BLaER1 (cell line): ENCODE measurements at regions not wholly inside any gene's neighbourhood (a gene's known extent, or its start where the extent isn't known, plus 50 kb on each side); places are given as distances from the start of the nearest gene placed in this dataset.

Experiments
- H3K27ac ChIP-seq: shearing (Covaris generic); formaldehyde crosslinking; 2 replicates; pipeline ENCODE4 v1.8.1; 2022
- H3K27me3 ChIP-seq: shearing (Covaris generic); formaldehyde crosslinking; 2 replicates; pipeline ENCODE4 v1.8.1; 2022
- H3K36me3 ChIP-seq: shearing (Covaris generic); formaldehyde crosslinking; 2 replicates; pipeline ENCODE4 v1.8.1; 2022
- H3K4me1 ChIP-seq: shearing (Covaris generic); formaldehyde crosslinking; 2 replicates; pipeline ENCODE4 v1.8.1; 2022
- H3K4me2 ChIP-seq: shearing (Covaris generic); formaldehyde crosslinking; 2 replicates; pipeline ENCODE4 v1.8.1; 2022
- H3K4me3 ChIP-seq: shearing (Covaris generic); formaldehyde crosslinking; 2 replicates; pipeline ENCODE4 v1.8.1; 2022
- H3K9ac ChIP-seq: shearing (Covaris generic); formaldehyde crosslinking; 2 replicates; pipeline ENCODE4 v1.8.1; 2022
- H3K9me3 ChIP-seq: shearing (Covaris generic); formaldehyde crosslinking; 2 replicates; pipeline ENCODE4 v1.8.1; 2022
- H4K20me1 ChIP-seq: shearing (Covaris generic); formaldehyde crosslinking; 2 replicates; pipeline ENCODE4 v1.8.1; 2022
- Cebpa-rat ChIP-seq: shearing (Covaris generic); IDR thresholded peaks from 2 replicates; pipeline ENCODE4 v1.8.1; 2022

DNA sequence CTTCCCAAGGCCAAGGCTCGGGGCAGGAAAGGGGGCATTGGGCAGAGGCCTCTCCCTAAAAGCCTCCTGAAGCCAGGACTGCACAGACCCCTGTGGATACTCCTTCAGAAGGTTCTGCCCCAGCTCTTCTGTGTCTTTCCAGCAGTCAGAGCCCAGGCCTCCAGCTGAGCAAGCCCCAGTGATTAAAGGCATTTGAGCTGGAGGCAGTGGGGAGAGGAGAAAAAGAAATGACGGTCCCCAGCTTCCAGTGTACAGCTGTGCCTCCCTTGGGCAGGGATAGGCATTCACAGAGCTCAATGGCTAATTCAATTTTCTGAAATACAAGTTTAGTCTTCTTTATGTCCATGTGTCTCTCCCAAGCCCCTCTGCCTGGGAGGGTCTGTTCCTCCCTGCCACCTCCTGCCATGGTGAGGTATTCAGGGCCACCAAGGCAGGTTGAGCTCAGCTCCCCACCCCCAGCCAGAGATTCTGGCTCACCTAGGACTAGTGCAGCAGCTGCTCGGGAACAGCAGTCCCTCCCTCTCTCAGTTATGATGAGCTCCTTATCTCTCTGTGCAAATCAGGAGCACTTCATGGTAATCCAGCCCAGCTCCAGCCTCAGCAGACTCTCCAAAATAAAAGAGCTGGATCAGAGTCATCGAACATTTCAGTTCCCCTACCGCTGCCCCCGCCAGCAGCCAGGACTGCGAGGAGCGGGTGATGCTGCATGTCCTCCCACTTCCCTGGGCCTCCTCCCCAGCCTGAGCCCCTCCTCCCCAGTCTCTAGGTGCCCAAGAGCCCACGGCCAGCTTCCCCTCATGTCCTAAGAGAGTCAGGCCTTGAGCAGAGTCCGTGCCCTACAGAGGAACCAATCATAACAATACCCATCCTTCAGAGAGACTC is 208.4 kb upstream of the ZC3H12A start:
- no peak for TF ChIP-seq Cebpa-rat
- H3K4me2 ChIP-seq = no peak overlapping the region
- no peak overlapping the region for H3K9ac ChIP-seq
- H3K4me3 ChIP-seq = no peak overlapping the region
- no peaks in the 10 kb centered on the region for H3K27me3 ChIP-seq
- no peaks in the 10 kb centered on the region for H4K20me1 ChIP-seq
- no peaks in the 10 kb centered on the region for H3K9me3 ChIP-seq
- H3K27ac ChIP-seq = no peak overlapping the region
- no peaks in the 10 kb centered on the region for H3K4me1 ChIP-seq
- H3K36me3 ChIP-seq = no peaks in the 10 kb centered on the region

DNA sequence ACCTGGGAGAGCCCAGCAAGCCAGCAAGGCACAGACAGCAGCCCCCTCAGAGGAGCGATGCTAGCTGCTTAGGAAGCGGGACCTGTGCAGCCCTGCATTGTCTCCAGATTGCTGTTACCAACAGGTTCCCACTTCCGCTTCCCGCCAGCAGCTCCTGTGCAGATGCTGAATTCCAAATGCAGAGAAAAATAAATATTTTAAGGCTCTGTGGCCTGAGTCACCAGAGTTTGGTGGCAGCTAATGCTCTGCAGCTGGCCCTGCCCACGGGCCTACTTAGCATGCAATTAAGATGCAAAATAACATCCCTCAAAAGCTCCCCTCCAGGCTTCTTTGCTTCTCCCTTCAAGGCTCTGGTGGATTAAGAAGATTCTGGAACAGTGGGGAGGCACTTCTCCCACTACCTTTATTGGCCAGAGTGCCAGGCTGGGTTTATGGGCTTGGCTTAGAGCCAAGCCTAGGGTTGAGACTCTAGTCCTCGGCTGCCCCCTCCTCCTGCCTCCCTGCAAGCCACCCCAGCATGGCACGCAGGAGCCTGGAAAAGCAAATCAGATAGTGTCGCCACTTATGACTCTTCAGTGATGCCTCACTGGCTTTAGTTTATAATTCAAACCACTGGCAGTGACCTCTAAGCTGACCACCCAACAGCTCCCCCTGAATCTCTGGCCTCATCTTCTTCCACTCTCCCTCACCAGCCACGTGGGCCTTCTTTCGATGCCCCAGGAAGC is 207.1 kb upstream of the ZC3H12A start:
- no peak overlapping the region for H3K4me3 ChIP-seq
- H3K9ac ChIP-seq = no peak overlapping the region
- TF ChIP-seq Cebpa-rat = no peak
- H3K4me2 ChIP-seq = no peak overlapping the region
- H3K4me1 ChIP-seq = no peaks in the 10 kb centered on the region
- no peaks in the 10 kb centered on the region for H4K20me1 ChIP-seq
- H3K27me3 ChIP-seq = no peaks in the 10 kb centered on the region
- H3K36me3 ChIP-seq = no peaks in the 10 kb centered on the region
- no peak overlapping the region for H3K27ac ChIP-seq
- H3K9me3 ChIP-seq = no peaks in the 10 kb centered on the region

DNA sequence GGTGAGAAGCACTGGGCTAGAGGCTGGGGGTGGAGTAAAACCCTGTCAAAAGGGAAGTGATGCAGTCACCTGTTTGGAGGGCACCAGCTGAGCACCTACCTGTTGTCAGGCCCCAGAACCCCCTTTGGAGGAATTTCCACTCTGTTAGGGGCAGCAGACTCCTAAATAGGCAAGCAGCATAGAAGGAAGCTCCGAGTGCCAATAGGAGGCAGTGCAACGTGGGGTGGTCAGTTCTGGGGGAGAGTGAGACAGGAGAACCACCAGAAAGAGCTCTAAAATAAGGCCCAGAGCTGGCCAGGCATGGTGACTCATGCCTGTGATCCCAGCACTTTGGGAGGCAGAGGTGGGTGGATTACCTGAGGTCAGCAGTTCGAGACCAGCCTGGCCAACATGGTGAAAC is 203.7 kb upstream of the ZC3H12A start:
- H4K20me1 ChIP-seq = no peaks in the 10 kb centered on the region
- no peak overlapping the region for H3K27ac ChIP-seq
- no peaks in the 10 kb centered on the region for H3K27me3 ChIP-seq

DNA sequence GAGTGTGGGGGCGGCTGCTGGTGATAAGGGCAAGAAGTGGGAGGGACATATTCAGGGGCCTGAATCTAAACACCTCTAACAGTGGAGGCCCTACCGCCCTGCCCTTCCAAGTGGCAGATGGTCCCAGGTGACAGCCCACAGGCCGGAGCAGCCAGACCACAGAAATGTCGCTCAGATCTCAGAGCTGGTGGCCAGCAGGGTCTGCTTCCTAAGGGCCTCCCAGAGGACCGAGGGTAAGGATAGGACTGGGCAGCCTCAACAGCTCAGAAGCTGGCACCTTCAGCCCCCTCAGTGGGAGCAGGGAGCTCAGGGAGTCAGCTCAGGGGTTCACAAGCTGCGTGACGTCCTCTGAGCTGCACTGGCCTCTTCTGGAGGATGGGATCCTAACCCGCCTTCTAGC is 201.8 kb upstream of the ZC3H12A start:
- Histone ChIP-seq H3K27ac (no peak overlapping the region), H4K20me1 (no peaks in the 10 kb centered on the region)

More for the DNA sequence above, 203.7 kb upstream of the ZC3H12A start:
- no peak overlapping the region for H3K4me2 ChIP-seq
- H3K4me3 ChIP-seq = no peak overlapping the region
- no peak overlapping the region for H3K9ac ChIP-seq
- no peaks in the 10 kb centered on the region for H3K36me3 ChIP-seq
- no peak for TF ChIP-seq Cebpa-rat
- no peaks in the 10 kb centered on the region for H3K9me3 ChIP-seq
- no peaks in the 10 kb centered on the region for H3K4me1 ChIP-seq

DNA sequence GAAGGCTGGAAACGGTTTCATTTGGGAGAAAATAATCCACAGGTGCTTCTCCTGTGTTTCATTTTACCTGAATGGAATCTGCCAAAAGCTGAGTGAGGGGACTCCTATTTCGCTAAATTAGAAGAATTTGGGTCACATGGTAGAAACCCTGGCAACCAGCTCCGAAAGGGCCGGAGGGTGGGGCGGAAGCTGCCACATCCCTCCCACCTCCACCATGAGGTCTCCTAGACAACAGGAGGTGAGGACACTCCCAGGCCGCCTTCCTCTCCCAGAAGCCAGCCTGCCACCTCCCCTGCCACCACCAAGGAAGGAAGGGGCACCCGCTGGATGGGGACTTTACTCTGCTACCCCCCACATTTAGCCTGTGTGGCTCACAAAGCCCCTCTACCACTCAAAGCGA is 199.9 kb upstream of the ZC3H12A start:
- no peak for TF ChIP-seq Cebpa-rat
- Histone ChIP-seq H4K20me1 (no peaks in the 10 kb centered on the region), H3K4me2 (no peak overlapping the region), H3K27me3 (no peaks in the 10 kb centered on the region; the same call in 1 of the 2 replicates), H3K4me1 (no peaks in the 10 kb centered on the region), H3K9me3 (no peaks in the 10 kb centered on the region), H3K9ac (no peak overlapping the region), H3K4me3 (no peak overlapping the region), H3K36me3 (no peaks in the 10 kb centered on the region), H3K27ac (no peak overlapping the region)

More for the DNA sequence above, 201.8 kb upstream of the ZC3H12A start:
- H3K36me3 ChIP-seq = no peaks in the 10 kb centered on the region
- H3K4me3 ChIP-seq = no peak overlapping the region
- H3K9ac ChIP-seq = no peak overlapping the region
- TF ChIP-seq Cebpa-rat = no peak
- no peak overlapping the region for H3K4me2 ChIP-seq
- H3K27me3 ChIP-seq = no peaks in the 10 kb centered on the region; the same call in 1 of the 2 replicates
- no peaks in the 10 kb centered on the region for H3K4me1 ChIP-seq
- H3K9me3 ChIP-seq = no peaks in the 10 kb centered on the region

DNA sequence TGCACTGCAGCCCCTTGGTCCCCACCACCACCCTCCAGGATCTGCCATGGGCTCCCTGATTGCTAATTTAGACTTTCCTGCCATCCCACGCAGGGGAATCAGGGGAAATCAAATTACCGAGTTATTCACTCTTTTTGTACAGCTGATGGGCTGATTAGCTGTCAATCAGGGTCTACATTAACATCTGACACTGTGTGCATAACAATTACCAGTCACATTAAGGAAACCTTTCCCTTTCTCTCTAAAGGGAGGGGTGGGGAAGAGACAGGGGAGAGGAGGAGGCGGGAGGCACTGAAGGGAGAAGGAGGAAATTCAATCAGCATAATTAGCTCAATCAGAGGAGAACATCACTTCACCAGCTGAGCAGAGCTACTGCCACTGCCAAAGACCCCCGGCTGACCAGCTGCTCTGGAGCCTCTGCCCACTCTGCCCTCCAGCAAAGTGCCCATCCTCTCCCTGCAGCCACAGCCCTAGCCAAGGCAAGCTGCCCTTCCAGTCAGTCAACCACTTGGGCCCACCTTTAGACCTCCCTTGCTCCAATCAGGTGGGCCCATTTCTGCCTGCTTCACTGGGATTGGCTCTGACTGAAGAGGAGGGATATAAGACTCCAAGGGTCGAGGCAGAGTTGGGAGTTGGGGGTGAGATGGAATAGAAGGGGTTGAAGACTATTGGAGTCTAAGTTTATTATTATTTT is 199.3 kb upstream of the ZC3H12A start:
- no peak overlapping the region for H3K4me3 ChIP-seq
- H3K4me1 ChIP-seq = no peaks in the 10 kb centered on the region
- no peak overlapping the region for H3K27ac ChIP-seq
- peaks cover 5% of the 10 kb centered on the region for H3K9me3 ChIP-seq
- H3K27me3 ChIP-seq = no peaks in the 10 kb centered on the region; the same call in 1 of the 2 replicates
- H3K9ac ChIP-seq = no peak overlapping the region
- no peaks in the 10 kb centered on the region for H4K20me1 ChIP-seq
- no peaks in the 10 kb centered on the region for H3K36me3 ChIP-seq
- no peak overlapping the region for H3K4me2 ChIP-seq
- TF ChIP-seq Cebpa-rat = no peak

DNA sequence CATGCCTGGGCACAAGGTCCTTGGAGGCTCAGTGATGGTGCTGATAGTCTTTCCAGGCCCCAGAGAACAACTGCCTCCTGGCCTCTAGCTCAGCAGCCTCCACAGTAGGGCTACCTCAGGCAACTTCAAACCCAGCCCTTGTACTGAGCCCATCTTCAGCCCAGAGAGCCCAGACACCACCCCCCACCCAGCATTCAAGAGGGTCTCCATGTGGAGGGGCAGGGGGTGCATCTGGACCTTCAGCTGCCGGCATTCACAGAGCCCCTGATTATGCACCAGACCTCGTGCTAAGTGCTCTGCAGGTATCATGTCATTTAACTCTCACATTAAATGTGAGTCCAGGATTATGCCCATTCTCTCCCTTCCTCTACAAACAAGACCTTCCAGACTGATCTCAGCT is 197.0 kb upstream of the ZC3H12A start:
- TF ChIP-seq Cebpa-rat = no peak
- Histone ChIP-seq H3K36me3 (no peaks in the 10 kb centered on the region), H4K20me1 (no peaks in the 10 kb centered on the region), H3K4me3 (no peak overlapping the region), H3K9ac (no peak overlapping the region), H3K27me3 (no peaks in the 10 kb centered on the region; the same call in 1 of the 2 replicates), H3K9me3 (peaks cover 13% of the 10 kb centered on the region), H3K4me1 (no peaks in the 10 kb centered on the region), H3K27ac (no peak overlapping the region), H3K4me2 (no peak overlapping the region)

DNA sequence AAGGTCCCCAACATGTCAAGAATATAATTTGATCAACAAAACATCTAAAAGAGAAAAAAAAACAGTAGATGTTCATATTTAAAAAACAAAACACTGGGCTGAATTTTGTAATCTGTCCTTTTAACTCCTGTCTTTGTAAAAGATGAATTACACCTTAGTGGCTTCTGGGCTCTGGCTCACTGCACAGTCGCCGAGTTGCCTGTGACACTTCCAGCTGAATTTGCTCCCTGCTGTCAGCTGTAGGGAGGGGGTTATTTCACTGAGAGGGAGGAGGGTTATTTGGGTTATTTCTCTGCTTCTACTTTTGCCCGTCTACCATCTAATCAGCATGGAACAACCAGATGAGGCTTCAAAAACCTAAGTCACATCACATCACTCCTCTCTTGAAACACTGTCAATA is 193.0 kb upstream of the ZC3H12A start:
- H4K20me1 ChIP-seq = no peaks in the 10 kb centered on the region
- no peak overlapping the region for H3K27ac ChIP-seq
- H3K4me3 ChIP-seq = no peak overlapping the region
- no peaks in the 10 kb centered on the region for H3K27me3 ChIP-seq
- H3K9ac ChIP-seq = no peak overlapping the region
- no peak overlapping the region for H3K4me2 ChIP-seq
- no peak for TF ChIP-seq Cebpa-rat
- H3K9me3 ChIP-seq = peaks cover 13% of the 10 kb centered on the region
- no peaks in the 10 kb centered on the region for H3K4me1 ChIP-seq
- H3K36me3 ChIP-seq = no peaks in the 10 kb centered on the region

DNA sequence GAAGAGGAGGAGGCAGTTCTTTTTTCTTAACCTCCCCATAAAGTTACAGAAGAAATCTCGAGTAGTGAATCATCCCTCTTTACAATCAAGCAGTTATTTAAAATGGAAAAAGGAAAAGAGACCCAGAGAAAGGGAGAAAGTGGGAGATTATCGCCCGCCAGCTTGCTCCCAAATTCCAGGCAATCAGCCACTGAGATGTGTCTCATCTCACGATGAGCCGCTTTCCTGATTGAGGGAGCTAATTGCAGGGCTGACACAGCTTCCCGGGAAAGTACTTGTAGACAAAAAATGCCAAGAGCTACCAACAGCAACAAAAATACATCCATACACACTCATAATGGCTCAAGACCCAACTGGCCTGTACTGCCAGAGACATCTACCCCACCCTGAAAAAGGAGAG is 191.6 kb upstream of the ZC3H12A start:
- Histone ChIP-seq H3K9ac (no peak overlapping the region), H3K36me3 (no peaks in the 10 kb centered on the region), H3K27ac (no peak overlapping the region), H3K4me2 (no peak overlapping the region), H3K27me3 (no peaks in the 10 kb centered on the region), H4K20me1 (no peaks in the 10 kb centered on the region), H3K4me1 (no peaks in the 10 kb centered on the region), H3K9me3 (peaks cover 19% of the 10 kb centered on the region), H3K4me3 (no peak overlapping the region)
- TF ChIP-seq Cebpa-rat = no peak

DNA sequence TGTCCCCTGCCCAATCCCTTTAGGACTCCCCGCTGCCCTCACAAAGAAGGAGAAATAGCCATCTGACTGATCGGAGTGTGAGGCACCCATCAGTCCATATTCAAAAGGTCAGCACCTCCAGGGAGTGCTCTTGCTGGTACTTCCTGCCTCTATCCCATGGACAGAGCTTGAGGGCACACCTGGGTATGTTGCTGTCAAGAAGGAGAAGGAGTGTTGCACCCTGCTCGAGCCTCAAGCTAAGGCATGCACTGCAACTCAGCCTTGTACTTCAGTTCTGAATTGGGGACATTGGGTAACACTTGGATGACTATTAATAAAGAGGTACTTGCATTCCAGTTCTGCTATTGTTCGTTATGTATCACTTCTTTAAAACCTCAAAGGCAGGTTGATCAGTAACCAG is 190.3 kb upstream of the ZC3H12A start:
- Histone ChIP-seq H3K27ac (no peak overlapping the region), H4K20me1 (no peaks in the 10 kb centered on the region), H3K4me2 (no peak overlapping the region), H3K4me3 (no peak overlapping the region), H3K9me3 (peaks cover 19% of the 10 kb centered on the region), H3K27me3 (no peaks in the 10 kb centered on the region), H3K36me3 (no peaks in the 10 kb centered on the region), H3K4me1 (peaks cover 12% of the 10 kb centered on the region), H3K9ac (no peak overlapping the region)
- TF ChIP-seq Cebpa-rat = no peak
